Fibroblast of the conjunctiva (primary cell): ENCODE measurements at regions not wholly inside any gene's neighbourhood (a gene's known extent, or its start where the extent isn't known, plus 50 kb on each side); places are given as distances from the start of the nearest gene placed in this dataset.
"Not testable (repeated sequence)": the region's sequence is repeated elsewhere in the genome, so short reads cannot be mapped to it uniquely, and the experiment has no call there.

Experiments used
- DNase-seq: peaks from one replicate; pipeline ENCODE4 v3.0.0-alpha.2; 2010; ENCODE audit warnings: low read depth

- no peak for DNase-seq
Measured at GRCh38 chr16:86351041-86351784, 159.1 kb upstream of the FOXF1 start.

GRCh38 chr16:86351785-86352139, 158.6 kb upstream of the FOXF1 start:
- DNase-seq, result not testable (repeated sequence)

- DNase-seq, result no peak
Measured at GRCh38 chr16:86353148-86353547, 157.2 kb upstream of the FOXF1 start.

- no peak for DNase-seq
Measured at GRCh38 chr16:86353948-86354347, 156.4 kb upstream of the FOXF1 start.

GRCh38 chr16:86354641-86355513, 155.4 kb upstream of the FOXF1 start:
- DNase-seq, result no peak

- DNase-seq, result peak; percentile 69
Measured at GRCh38 chr16:86355531-86355930, 154.8 kb upstream of the FOXF1 start.

- no peak for DNase-seq
Measured at GRCh38 chr16:86355951-86356350, 154.4 kb upstream of the FOXF1 start.

- no peak for DNase-seq
Measured at GRCh38 chr16:86356804-86357203, 153.5 kb upstream of the FOXF1 start.

- no peak for DNase-seq
Measured at GRCh38 chr16:86357303-86357702, 153.0 kb upstream of the FOXF1 start.

- DNase-seq, result no peak
Measured at GRCh38 chr16:86357950-86358349, 152.4 kb upstream of the FOXF1 start.

- DNase-seq, result no peak
Measured at GRCh38 chr16:86359571-86359970, 150.8 kb upstream of the FOXF1 start.

- no peak for DNase-seq
Measured at GRCh38 chr16:86362155-86362849, 148.0 kb upstream of the FOXF1 start.

- peak; percentile 69 for DNase-seq
Measured at GRCh38 chr16:86363057-86363490, 147.3 kb upstream of the FOXF1 start.

GRCh38 chr16:86363836-86364618, 146.3 kb upstream of the FOXF1 start:
- no peak for DNase-seq

- no peak for DNase-seq
Measured at GRCh38 chr16:86364653-86365380, 145.5 kb upstream of the FOXF1 start.

- no peak for DNase-seq
Measured at GRCh38 chr16:86365513-86366273, 144.6 kb upstream of the FOXF1 start.

GRCh38 chr16:86366481-86366880, 143.8 kb upstream of the FOXF1 start:
- DNase-seq, result no peak

GRCh38 chr16:86367291-86368072, 142.8 kb upstream of the FOXF1 start:
- no peak for DNase-seq

- DNase-seq, result no peak
Measured at GRCh38 chr16:86368261-86368660, 142.1 kb upstream of the FOXF1 start.

- DNase-seq, result no peak
Measured at GRCh38 chr16:86370062-86370461, 140.3 kb upstream of the FOXF1 start.
